Neural cell (in vitro differentiated cells): ENCODE measurements at regions not wholly inside any gene's neighbourhood (a gene's known extent, or its start where the extent isn't known, plus 50 kb on each side); places are given as distances from the start of the nearest gene placed in this dataset.

ENCODE experiments used
- H2AFZ ChIP-seq: fragments of 200-600, 300-800 bp; sonication (generic), shearing (Covaris generic); 2 replicates; pipeline ENCODE4 v1.6.0; 2014; ENCODE audit warnings: low read depth, mild to moderate bottlenecking, antibody characterized with exemption, low read length, moderate library complexity
- H3F3A ChIP-seq: fragments of 200-600 bp; shearing (Covaris generic); 2 replicates; pipeline ENCODE4 v1.6.1; 2016; ENCODE audit warnings: mild to moderate bottlenecking, moderate library complexity, mixed read lengths, antibody characterized with exemption, low read length; ENCODE audit not compliant: insufficient read depth, poor library complexity, severe bottlenecking
- H3K27ac ChIP-seq: fragments of 200-600, 300-800 bp; sonication (generic), shearing (Covaris generic); 2 replicates; pipeline ENCODE4 v1.5.1; 2014; ENCODE audit warnings: mild to moderate bottlenecking, low read length, moderate library complexity
- H3K27me3 ChIP-seq: fragments of 300-800, 200-600 bp; sonication (generic), shearing (Covaris generic); 2 replicates; pipeline ENCODE4 v1.6.0; 2014; ENCODE audit warnings: mild to moderate bottlenecking, low read depth, low read length, moderate library complexity; ENCODE audit not compliant: insufficient read depth
- H3K36me3 ChIP-seq: fragments of 300-800, 200-600 bp; sonication (generic), shearing (Covaris generic); 2 replicates; pipeline ENCODE4 v1.5.1; 2014; ENCODE audit warnings: mild to moderate bottlenecking, antibody characterized with exemption, low read length, moderate library complexity; ENCODE audit not compliant: insufficient read depth
- H3K4me2 ChIP-seq: fragments of 300-800, 200-600 bp; sonication (generic), shearing (Covaris generic); 2 replicates; pipeline ENCODE4 v1.6.0; 2014; ENCODE audit warnings: mild to moderate bottlenecking, low read length
- H3K4me3 ChIP-seq: fragments of 300-800, 200-600 bp; sonication (generic), shearing (Covaris generic); 2 replicates; pipeline ENCODE4 v1.5.1; 2014; ENCODE audit warnings: mild to moderate bottlenecking, low read length, moderate library complexity
- H3K79me2 ChIP-seq: fragments of 200-600 bp; shearing (Covaris generic); replicated peaks from 2 replicates; pipeline ENCODE4 v1.6.0; 2014; ENCODE audit warnings: mild to moderate bottlenecking, low read length, moderate library complexity; ENCODE audit not compliant: insufficient read depth
- H3K9ac ChIP-seq: fragments of 300-800, 200-600 bp; sonication (generic), shearing (Covaris generic); 2 replicates; pipeline ENCODE4 v1.6.1; 2016; ENCODE audit warnings: mild to moderate bottlenecking, low read length, mixed read lengths
- H3K9me2 ChIP-seq: fragments of 200-600 bp; shearing (Covaris generic); 2 replicates; pipeline ENCODE4 v1.6.1; 2016; ENCODE audit warnings: mild to moderate bottlenecking, low read length, mixed read lengths; ENCODE audit not compliant: insufficient read depth
- H3K9me3 ChIP-seq: fragments of 200-600, 300-800 bp; sonication (generic), shearing (Covaris generic); 2 replicates; pipeline ENCODE4 v1.6.1; 2016; ENCODE audit warnings: mild to moderate bottlenecking, mixed run types, low read length, moderate library complexity, mixed read lengths
- H4K20me1 ChIP-seq: fragments of 200-600 bp; shearing (Covaris generic); 2 replicates; pipeline ENCODE4 v1.6.1; 2016; ENCODE audit warnings: mild to moderate bottlenecking, mixed run types; ENCODE audit not compliant: insufficient read depth
- CTCF ChIP-seq: fragments of 450-650 bp; IDR thresholded peaks from 2 replicates; pipeline ENCODE4 v1.5.1; 2014; ENCODE audit warnings: antibody characterized with exemption, mild to moderate bottlenecking, moderate library complexity; ENCODE audit not compliant: poor library complexity, severe bottlenecking
- EP300 ChIP-seq: fragments of 450-650 bp; conservative IDR thresholded peaks from 2 replicates; pipeline ENCODE4 v1.6.1; 2014; ENCODE audit warnings: antibody characterized with exemption, mild to moderate bottlenecking, moderate library complexity; ENCODE audit not compliant: poor library complexity, severe bottlenecking
- EZH2 ChIP-seq: fragments of 200-600, 300-800 bp; shearing (Covaris generic), sonication (generic); IDR thresholded peaks from 2 replicates; pipeline ENCODE4 v1.6.1; 2014; ENCODE audit warnings: antibody characterized with exemption, low read length, borderline replicate concordance, mild to moderate bottlenecking; ENCODE audit not compliant: insufficient read depth, poor library complexity, severe bottlenecking
- MXI1 ChIP-seq: fragments of 450-650 bp; conservative IDR thresholded peaks from 2 replicates; pipeline ENCODE4 v1.6.1; 2014; ENCODE audit warnings: antibody characterized with exemption, mild to moderate bottlenecking; ENCODE audit not compliant: poor library complexity, severe bottlenecking
- POLR2AphosphoS5 ChIP-seq: IDR thresholded peaks from 2 replicates; pipeline ENCODE4 v1.6.1; 2012
- RAD21 ChIP-seq: fragments of 450-650 bp; conservative IDR thresholded peaks from 2 replicates; pipeline ENCODE4 v1.6.1; 2014; ENCODE audit warnings: antibody characterized with exemption, mild to moderate bottlenecking, moderate library complexity
- REST ChIP-seq: IDR thresholded peaks from 2 replicates; pipeline ENCODE4 v1.6.1; 2012; ENCODE audit warnings: borderline replicate concordance
- SMC3 ChIP-seq: fragments of 450-650 bp; conservative IDR thresholded peaks from 2 replicates; pipeline ENCODE4 v1.6.1; 2014; ENCODE audit warnings: antibody characterized with exemption, mild to moderate bottlenecking, moderate library complexity; ENCODE audit not compliant: poor library complexity
- TAF1 ChIP-seq: IDR thresholded peaks from 2 replicates; pipeline ENCODE4 v1.6.1; 2012; ENCODE audit warnings: low read depth

- no peaks in the 10 kb centered on the region for H3K27me3 ChIP-seq
- TF ChIP-seq EZH2 (no peak), POLR2AphosphoS5 (no peak), REST (no peak), RAD21 (no peak), TAF1 (no peak), SMC3 (no peak), CTCF (no peak), MXI1 (no peak), EP300 (no peak)
- H4K20me1 ChIP-seq, result no peaks in the 10 kb centered on the region
- H3K9me3 ChIP-seq, result no peaks in the 10 kb centered on the region
- no peak overlapping the region for H2AFZ ChIP-seq
- no peak overlapping the region for H3K4me3 ChIP-seq
- H3F3A ChIP-seq, result no peaks in the 10 kb centered on the region
- H3K4me2 ChIP-seq, result no peak overlapping the region
- no peaks in the 10 kb centered on the region for H3K36me3 ChIP-seq
- H3K9me2 ChIP-seq, result no peaks in the 10 kb centered on the region
- H3K79me2 ChIP-seq, result no peaks in the 10 kb centered on the region
- H3K27ac ChIP-seq, result no peak overlapping the region
- no peak overlapping the region for H3K9ac ChIP-seq
Measured at GRCh38 chr10:118937226-118937625, 92.3 kb upstream of the NANOS1 start.

- no peak overlapping the region for H3K4me2 ChIP-seq
- no peaks in the 10 kb centered on the region for H3K27me3 ChIP-seq
- H3K9me3 ChIP-seq, result no peaks in the 10 kb centered on the region
- TF ChIP-seq POLR2AphosphoS5, result no peak
- TF ChIP-seq EZH2, result no peak
- no peak for TF ChIP-seq CTCF
- no peak for TF ChIP-seq REST
- TF ChIP-seq MXI1, result no peak
- no peak for TF ChIP-seq TAF1
- no peak for TF ChIP-seq RAD21
- no peak for TF ChIP-seq EP300
- no peak for TF ChIP-seq SMC3
- no peaks in the 10 kb centered on the region for H3K9me2 ChIP-seq
- H3K79me2 ChIP-seq, result no peaks in the 10 kb centered on the region
- H3F3A ChIP-seq, result no peaks in the 10 kb centered on the region
- no peak overlapping the region for H2AFZ ChIP-seq
- no peak overlapping the region for H3K9ac ChIP-seq
- no peak overlapping the region for H3K4me3 ChIP-seq
- H3K36me3 ChIP-seq, result no peaks in the 10 kb centered on the region
- no peaks in the 10 kb centered on the region for H4K20me1 ChIP-seq
- H3K27ac ChIP-seq, result no peak overlapping the region
Measured at GRCh38 chr10:118939211-118940007, 90.1 kb upstream of the NANOS1 start.
